ENCODE measurements at regions not wholly inside any gene's neighbourhood (a gene's known extent, or its start where the extent isn't known, plus 50 kb on each side); places are given as distances from the start of the nearest gene placed in this dataset.

DNA sequence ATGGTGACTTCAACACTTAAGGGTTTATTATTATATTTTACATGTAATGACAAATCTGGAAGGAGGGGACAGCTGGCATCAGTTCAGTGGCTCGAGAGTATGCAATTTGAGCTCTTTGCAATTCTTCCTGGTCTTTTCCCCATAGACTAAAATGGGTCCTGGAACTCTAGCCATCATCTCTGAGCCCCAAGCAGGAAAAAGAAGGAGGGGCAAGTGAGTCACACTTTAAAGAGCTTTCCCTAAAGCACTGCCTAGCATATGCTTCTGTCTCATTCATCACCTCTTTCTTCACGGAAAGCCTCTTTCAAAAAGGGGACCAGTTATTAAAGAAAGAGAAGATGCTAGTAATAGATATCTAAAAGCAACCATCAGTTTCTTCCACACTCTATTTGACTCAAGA lies 466.3 kb downstream of the ZIC1 start:
- Histone ChIP-seq H3K4me3 (replicated peaks; ENCODE audit: insufficient read depth, low read length) (no peak overlapping the region), H3K27me3 (ENCODE audit: insufficient read depth, poor library complexity, severe bottlenecking) (no peaks in the 10 kb centered on the region), H3K27ac (replicated peaks) (no peak overlapping the region)
- TF ChIP-seq, protein P1, sequence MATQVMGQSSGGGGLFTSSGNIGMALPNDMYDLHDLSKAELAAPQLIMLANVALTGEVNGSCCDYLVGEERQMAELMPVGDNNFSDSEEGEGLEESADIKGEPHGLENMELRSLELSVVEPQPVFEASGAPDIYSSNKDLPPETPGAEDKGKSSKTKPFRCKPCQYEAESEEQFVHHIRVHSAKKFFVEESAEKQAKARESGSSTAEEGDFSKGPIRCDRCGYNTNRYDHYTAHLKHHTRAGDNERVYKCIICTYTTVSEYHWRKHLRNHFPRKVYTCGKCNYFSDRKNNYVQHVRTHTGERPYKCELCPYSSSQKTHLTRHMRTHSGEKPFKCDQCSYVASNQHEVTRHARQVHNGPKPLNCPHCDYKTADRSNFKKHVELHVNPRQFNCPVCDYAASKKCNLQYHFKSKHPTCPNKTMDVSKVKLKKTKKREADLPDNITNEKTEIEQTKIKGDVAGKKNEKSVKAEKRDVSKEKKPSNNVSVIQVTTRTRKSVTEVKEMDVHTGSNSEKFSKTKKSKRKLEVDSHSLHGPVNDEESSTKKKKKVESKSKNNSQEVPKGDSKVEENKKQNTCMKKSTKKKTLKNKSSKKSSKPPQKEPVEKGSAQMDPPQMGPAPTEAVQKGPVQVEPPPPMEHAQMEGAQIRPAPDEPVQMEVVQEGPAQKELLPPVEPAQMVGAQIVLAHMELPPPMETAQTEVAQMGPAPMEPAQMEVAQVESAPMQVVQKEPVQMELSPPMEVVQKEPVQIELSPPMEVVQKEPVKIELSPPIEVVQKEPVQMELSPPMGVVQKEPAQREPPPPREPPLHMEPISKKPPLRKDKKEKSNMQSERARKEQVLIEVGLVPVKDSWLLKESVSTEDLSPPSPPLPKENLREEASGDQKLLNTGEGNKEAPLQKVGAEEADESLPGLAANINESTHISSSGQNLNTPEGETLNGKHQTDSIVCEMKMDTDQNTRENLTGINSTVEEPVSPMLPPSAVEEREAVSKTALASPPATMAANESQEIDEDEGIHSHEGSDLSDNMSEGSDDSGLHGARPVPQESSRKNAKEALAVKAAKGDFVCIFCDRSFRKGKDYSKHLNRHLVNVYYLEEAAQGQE (IDR thresholded peaks at IDR 0.05; ENCODE audit: insufficient replicate concordance, low read depth): no peak
- TF ChIP-seq GABPA (IDR thresholded peaks at IDR 0.05; ENCODE audit: low read depth) (no peak), SPI1 (IDR thresholded peaks at IDR 0.05; ENCODE audit: borderline replicate concordance, low read depth) (no peak), POLR2AphosphoS5 (IDR thresholded peaks at IDR 0.05; ENCODE audit: low read depth) (no peak)
- TF ChIP-seq, protein P2, sequence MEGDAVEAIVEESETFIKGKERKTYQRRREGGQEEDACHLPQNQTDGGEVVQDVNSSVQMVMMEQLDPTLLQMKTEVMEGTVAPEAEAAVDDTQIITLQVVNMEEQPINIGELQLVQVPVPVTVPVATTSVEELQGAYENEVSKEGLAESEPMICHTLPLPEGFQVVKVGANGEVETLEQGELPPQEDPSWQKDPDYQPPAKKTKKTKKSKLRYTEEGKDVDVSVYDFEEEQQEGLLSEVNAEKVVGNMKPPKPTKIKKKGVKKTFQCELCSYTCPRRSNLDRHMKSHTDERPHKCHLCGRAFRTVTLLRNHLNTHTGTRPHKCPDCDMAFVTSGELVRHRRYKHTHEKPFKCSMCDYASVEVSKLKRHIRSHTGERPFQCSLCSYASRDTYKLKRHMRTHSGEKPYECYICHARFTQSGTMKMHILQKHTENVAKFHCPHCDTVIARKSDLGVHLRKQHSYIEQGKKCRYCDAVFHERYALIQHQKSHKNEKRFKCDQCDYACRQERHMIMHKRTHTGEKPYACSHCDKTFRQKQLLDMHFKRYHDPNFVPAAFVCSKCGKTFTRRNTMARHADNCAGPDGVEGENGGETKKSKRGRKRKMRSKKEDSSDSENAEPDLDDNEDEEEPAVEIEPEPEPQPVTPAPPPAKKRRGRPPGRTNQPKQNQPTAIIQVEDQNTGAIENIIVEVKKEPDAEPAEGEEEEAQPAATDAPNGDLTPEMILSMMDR (IDR thresholded peaks at IDR 0.05; ENCODE audit: insufficient read depth, low read length): no peak
- no peak for DNase-seq (ENCODE audit: low read depth in 1 of 2, low spot score in 1 of 2)

DNA sequence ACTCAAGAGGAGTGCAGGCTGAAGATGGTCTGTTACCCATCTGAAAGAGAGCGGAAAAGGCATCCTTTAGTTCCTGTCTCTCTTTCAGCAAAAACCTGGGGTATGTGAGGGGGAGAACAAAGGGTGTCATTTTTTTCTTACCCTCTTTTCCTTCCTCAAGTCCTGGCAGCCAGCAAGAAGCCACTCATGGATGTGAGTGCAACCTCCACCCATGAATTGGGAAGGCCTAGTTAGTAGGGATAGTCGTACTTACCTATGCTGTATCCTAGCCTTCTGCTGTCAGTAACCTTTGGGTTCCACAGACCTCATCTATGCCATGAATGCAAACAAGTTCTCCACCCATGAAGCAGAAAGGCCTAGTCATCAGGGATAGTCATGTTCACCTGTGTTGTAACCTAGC lies 472.8 kb downstream of the ZIC1 start:
- Histone ChIP-seq H3K27ac (replicated peaks) (no peak overlapping the region), H3K27me3 (ENCODE audit: insufficient read depth, poor library complexity, severe bottlenecking) (no peaks in the 10 kb centered on the region), H3K4me3 (replicated peaks; ENCODE audit: insufficient read depth, low read length) (no peak overlapping the region)
- TF ChIP-seq, protein P1 (IDR thresholded peaks at IDR 0.05; ENCODE audit: insufficient replicate concordance, low read depth): no peak
- TF ChIP-seq, protein P2 (IDR thresholded peaks at IDR 0.05; ENCODE audit: insufficient read depth, low read length): no peak
- TF ChIP-seq GABPA (IDR thresholded peaks at IDR 0.05; ENCODE audit: low read depth): no peak
- TF ChIP-seq SPI1 (IDR thresholded peaks at IDR 0.05; ENCODE audit: borderline replicate concordance, low read depth): no peak
- TF ChIP-seq POLR2AphosphoS5 (IDR thresholded peaks at IDR 0.05; ENCODE audit: low read depth): no peak
- no peak for DNase-seq (ENCODE audit: low read depth in 1 of 2, low spot score in 1 of 2)

DNA sequence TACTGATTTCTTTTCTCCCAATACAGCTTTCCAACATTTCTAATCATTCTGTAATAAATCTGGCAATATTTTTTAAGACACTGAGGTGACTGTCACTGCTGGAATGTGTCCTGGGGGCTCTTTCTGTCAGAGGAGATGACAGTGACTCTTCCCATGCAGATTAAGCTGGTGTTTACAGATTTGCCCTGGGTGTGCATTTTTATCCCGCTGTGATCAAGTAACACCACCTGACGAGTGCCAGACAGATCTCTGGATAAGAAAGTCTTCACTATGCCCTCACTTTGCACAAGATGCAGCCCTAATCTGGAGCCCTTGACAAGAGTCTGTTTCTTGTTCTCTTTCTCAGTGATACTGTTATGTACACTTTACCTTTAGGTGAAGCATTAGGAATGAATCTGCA lies 477.7 kb downstream of the ZIC1 start:
- Histone ChIP-seq H3K4me3 (replicated peaks; ENCODE audit: insufficient read depth, low read length) (no peak overlapping the region), H3K27me3 (ENCODE audit: insufficient read depth, poor library complexity, severe bottlenecking) (no peaks in the 10 kb centered on the region), H3K27ac (replicated peaks) (no peak overlapping the region)
- no peak for DNase-seq (ENCODE audit: low read depth in 1 of 2, low spot score in 1 of 2)
- no peak for TF ChIP-seq GABPA (IDR thresholded peaks at IDR 0.05; ENCODE audit: low read depth)
- no peak for TF ChIP-seq POLR2AphosphoS5 (IDR thresholded peaks at IDR 0.05; ENCODE audit: low read depth)
- TF ChIP-seq, protein P2 (IDR thresholded peaks at IDR 0.05; ENCODE audit: insufficient read depth, low read length): no peak
- TF ChIP-seq, protein P1 (IDR thresholded peaks at IDR 0.05; ENCODE audit: insufficient replicate concordance, low read depth): no peak
- no peak for TF ChIP-seq SPI1 (IDR thresholded peaks at IDR 0.05; ENCODE audit: borderline replicate concordance, low read depth)

Measured in HL-60 (cell line).